ENCODE measurements at regions not wholly inside any gene's neighbourhood (a gene's known extent, or its start where the extent isn't known, plus 50 kb on each side); places are given as distances from the start of the nearest gene placed in this dataset.

GRCh38 chr1:98019747-98020146 lies 98.9 kb upstream of the DPYD start:
- no peak for DNase-seq

GRCh38 chr1:98018074-98018473 lies 97.2 kb upstream of the DPYD start:
- DNase-seq, result no peak

GRCh38 chr1:98017184-98017583 lies 96.3 kb upstream of the DPYD start:
- DNase-seq, result no peak

- DNase-seq, result no peak
Measured at GRCh38 chr1:98008373-98008772, 87.5 kb upstream of the DPYD start.

GRCh38 chr1:98005326-98006010 lies 84.6 kb upstream of the DPYD start:
- DNase-seq, result no peak

GRCh38 chr1:98003442-98003841 lies 82.6 kb upstream of the DPYD start:
- DNase-seq, result no peak

GRCh38 chr1:98002288-98002687 lies 81.5 kb upstream of the DPYD start:
- no peak for DNase-seq

GRCh38 chr1:98001764-98002163 lies 80.9 kb upstream of the DPYD start:
- no peak for DNase-seq

- no peak for DNase-seq
Measured at GRCh38 chr1:97999320-97999719, 78.5 kb upstream of the DPYD start.

- DNase-seq, result no peak
Measured at GRCh38 chr1:97996880-97997279, 76.0 kb upstream of the DPYD start.

GRCh38 chr1:97989094-97989680 lies 68.4 kb upstream of the DPYD start:
- no peak for DNase-seq

GRCh38 chr1:97986041-97987005 lies 65.5 kb upstream of the DPYD start:
- no peak for DNase-seq

GRCh38 chr1:97983126-97983525 lies 62.3 kb upstream of the DPYD start:
- no peak for DNase-seq

GRCh38 chr1:97980530-97980929 lies 59.7 kb upstream of the DPYD start:
- no peak for DNase-seq

GRCh38 chr1:97976801-97977200 lies 56.0 kb upstream of the DPYD start:
- DNase-seq, result no peak

All from CD4-positive, alpha-beta T cell treated with Interleukin-17A for 4 hours (primary cell).